ENCODE measurements at regions not wholly inside any gene's neighbourhood (a gene's known extent, or its start where the extent isn't known, plus 50 kb on each side); places are given as distances from the start of the nearest gene placed in this dataset.

- TF ChIP-seq FOXA1 (IDR thresholded peaks at IDR 0.05), result no peak
- TF ChIP-seq FOXA1 (CRISPR knock-in tag; IDR thresholded peaks at IDR 0.05), result peak; percentile 85
- TF ChIP-seq SOX13 (IDR thresholded peaks at IDR 0.05), result no peak
- TF ChIP-seq SOX13 (CRISPR knock-in tag; conservative IDR thresholded peaks at IDR 0.05 in 1 of 2, IDR thresholded peaks at IDR 0.05 in 1 of 2), result peak in 1 of 2 experiments; percentile 74; a peak in 2 of 4 replicates
- 0 out of 2 replicates have a peak, but pooled peaks have one; percentile 36 for TF ChIP-seq ZBTB10 (CRISPR knock-in tag; IDR thresholded peaks at IDR 0.05; ENCODE audit: borderline replicate concordance)
- TF ChIP-seq FOSL2 (CRISPR knock-in tag; IDR thresholded peaks at IDR 0.05), result 0 out of 2 replicates have a peak, but pooled peaks have one; percentile 28
- TF ChIP-seq HOMEZ (CRISPR knock-in tag; IDR thresholded peaks at IDR 0.05; ENCODE audit: low read depth), result peak; percentile 96
- TF ChIP-seq SRY (CRISPR knock-in tag; IDR thresholded peaks at IDR 0.05), result no peak
- TF ChIP-seq SYNCRIP (IDR thresholded peaks at IDR 0.05; ENCODE audit: insufficient read depth, low read depth, low read length), result no peak
- peak; percentile 72 for TF ChIP-seq BCL6 (CRISPR knock-in tag; IDR thresholded peaks at IDR 0.05)
- peak in 1 of 2 experiments; percentile 75; a peak in 1 of 4 replicates for TF ChIP-seq EP300 (IDR thresholded peaks at IDR 0.05; ENCODE audit: low read depth in 2 of 2, low read length in 2 of 2)
- TF ChIP-seq EP300 (CRISPR knock-in tag; IDR thresholded peaks at IDR 0.05; ENCODE audit: borderline replicate concordance), result 0 out of 2 replicates have a peak, but pooled peaks have one; percentile 32
- peak; percentile 73; the same call in 1 of the 2 replicates for TF ChIP-seq ETV5 (CRISPR knock-in tag; IDR thresholded peaks at IDR 0.05; ENCODE audit: borderline replicate concordance)
- TF ChIP-seq SIX1 (CRISPR knock-in tag; IDR thresholded peaks at IDR 0.05; ENCODE audit: borderline replicate concordance), result 0 out of 2 replicates have a peak, but pooled peaks have one; percentile 23
- peak; percentile 81 for TF ChIP-seq RARA (CRISPR knock-in tag; IDR thresholded peaks at IDR 0.05)
- TF ChIP-seq PHF5A (CRISPR knock-in tag; IDR thresholded peaks at IDR 0.05; ENCODE audit: low read depth, unreplicated experiment), result peak; percentile 65
- peak; percentile 79; the same call in 1 of the 2 replicates for TF ChIP-seq SOX5 (CRISPR knock-in tag; IDR thresholded peaks at IDR 0.05; ENCODE audit: borderline replicate concordance)
- peak; percentile 71 for TF ChIP-seq FOXK2 (IDR thresholded peaks at IDR 0.05)
- TF ChIP-seq MIER3 (CRISPR knock-in tag; IDR thresholded peaks at IDR 0.05; ENCODE audit: borderline replicate concordance), result peak; percentile 27; the same call in 1 of the 2 replicates
- peak; percentile 59; the same call in 1 of the 2 replicates for TF ChIP-seq ZNF12 (CRISPR knock-in tag; IDR thresholded peaks at IDR 0.05)
- TF ChIP-seq ZNF282 (IDR thresholded peaks at IDR 0.05; ENCODE audit: partially characterized antibody), result no peak
- TF ChIP-seq ZNF614 (CRISPR knock-in tag; IDR thresholded peaks at IDR 0.05; ENCODE audit: borderline replicate concordance), result 0 out of 2 replicates have a peak, but pooled peaks have one; percentile 46
- no peak for TF ChIP-seq ZNF430 (CRISPR knock-in tag; IDR thresholded peaks at IDR 0.05)
- peak; percentile 84 for TF ChIP-seq NCOA2 (CRISPR knock-in tag; IDR thresholded peaks at IDR 0.05)
- peak; percentile 99 for TF ChIP-seq THRA (CRISPR knock-in tag; IDR thresholded peaks at IDR 0.05; ENCODE audit: borderline replicate concordance)
- TF ChIP-seq FOXO1 (CRISPR knock-in tag; IDR thresholded peaks at IDR 0.05), result peak; percentile 92
- peak; percentile 92; the same call in 1 of the 2 replicates for TF ChIP-seq ZNF17 (CRISPR knock-in tag; IDR thresholded peaks at IDR 0.05)
- TF ChIP-seq ZNF598 (CRISPR knock-in tag; IDR thresholded peaks at IDR 0.05; ENCODE audit: borderline replicate concordance), result no peak
These were observed 133.1 kb upstream of the COL21A1 start (continued) for GRCh38 chr6:56380476-56380875.

All from HepG2 (cell line).